ENCODE measurements at regions not wholly inside any gene's neighbourhood (a gene's known extent, or its start where the extent isn't known, plus 50 kb on each side); places are given as distances from the start of the nearest gene placed in this dataset.
"Not testable (repeated sequence)": the region's sequence is repeated elsewhere in the genome, so short reads cannot be mapped to it uniquely, and the experiment has no call there.

GRCh38 chr10:45100429-45100828 lies 99.7 kb downstream of the ZNF22 start:
- Histone ChIP-seq H3K4me3 (no peak overlapping the region), H3K9me3 (no peaks in the 10 kb centered on the region), H3K36me3 (no peaks in the 10 kb centered on the region), H3K27me3 (no peaks in the 10 kb centered on the region), H3K4me1 (no peaks in the 10 kb centered on the region), H3K27ac (no peak overlapping the region)
- TF ChIP-seq CTCF (IDR thresholded peaks at IDR 0.05) = no peak
- no peak for DNase-seq (ENCODE audit: low spot score)

GRCh38 chr10:45104674-45105073 lies 104.0 kb downstream of the ZNF22 start:
- no peaks in the 10 kb centered on the region for H3K27me3 ChIP-seq
- no peak overlapping the region for H3K4me3 ChIP-seq
- no peaks in the 10 kb centered on the region for H3K4me1 ChIP-seq
- H3K36me3 ChIP-seq = no peaks in the 10 kb centered on the region
- no peak overlapping the region for H3K27ac ChIP-seq
- no peak for TF ChIP-seq CTCF (IDR thresholded peaks at IDR 0.05)
- DNase-seq (ENCODE audit: low spot score) = no peak
- H3K9me3 ChIP-seq = no peaks in the 10 kb centered on the region

DNA sequence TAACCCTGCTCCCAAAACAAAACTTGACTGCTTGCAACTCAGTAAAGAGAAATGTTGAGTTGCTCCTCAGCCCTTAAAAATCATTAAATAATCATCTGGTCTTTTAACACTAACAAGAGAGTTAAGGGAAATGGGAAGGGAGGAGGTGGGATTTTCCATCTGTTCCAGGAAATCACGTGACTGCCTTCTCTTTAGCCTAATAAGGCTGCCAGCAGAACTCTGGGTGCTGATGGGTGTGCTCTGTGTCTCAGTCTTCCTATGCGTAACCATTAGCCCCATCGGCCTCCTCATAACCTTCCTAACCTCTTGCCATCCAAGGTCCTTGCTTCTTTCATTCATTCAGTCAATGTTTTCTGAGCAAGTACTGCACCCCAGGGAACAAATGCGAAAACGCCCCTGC lies 104.6 kb downstream of the ZNF22 start:
- not testable (repeated sequence) for H3K27me3 ChIP-seq; DNase-seq (ENCODE audit: low spot score); H3K27ac ChIP-seq; H3K4me3 ChIP-seq; H3K36me3 ChIP-seq; H3K9me3 ChIP-seq; H3K4me1 ChIP-seq

DNA sequence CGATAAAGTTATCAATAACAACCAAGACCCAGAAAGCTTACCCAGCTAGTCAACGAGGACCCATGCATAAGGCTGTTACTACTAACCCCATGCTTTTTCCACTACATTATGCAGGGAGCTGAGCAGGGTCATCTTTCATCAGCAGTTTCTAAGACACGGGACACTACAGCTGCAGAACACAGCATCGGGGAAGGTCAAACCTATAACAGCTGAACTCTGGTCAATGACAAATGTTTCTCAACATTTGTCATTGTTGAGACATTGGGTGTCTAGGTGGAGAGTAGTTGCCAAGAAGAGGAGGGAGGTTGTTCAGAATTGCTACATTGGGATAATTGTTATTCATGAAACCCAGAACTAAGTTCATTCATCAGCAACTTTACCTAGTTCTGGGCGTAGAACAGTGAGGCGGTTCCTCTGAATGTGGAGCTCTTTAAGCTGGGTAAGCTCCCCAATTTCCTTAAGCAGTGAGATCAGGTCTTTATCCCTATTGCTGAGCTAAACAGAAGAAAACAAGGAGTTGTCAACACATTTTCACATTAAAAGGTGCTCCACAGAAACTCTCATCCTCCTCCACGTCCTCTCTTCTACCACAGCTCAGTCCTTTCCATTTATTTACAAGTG lies 105.6 kb downstream of the ZNF22 start:
- no peaks in the 10 kb centered on the region for H3K27me3 ChIP-seq
- no peaks in the 10 kb centered on the region for H3K4me1 ChIP-seq
- no peak for DNase-seq (ENCODE audit: low spot score)
- no peaks in the 10 kb centered on the region for H3K36me3 ChIP-seq
- no peak overlapping the region for H3K27ac ChIP-seq
- no peak overlapping the region for H3K4me3 ChIP-seq
- H3K9me3 ChIP-seq = no peaks in the 10 kb centered on the region
- no peak for TF ChIP-seq CTCF (IDR thresholded peaks at IDR 0.05)

DNA sequence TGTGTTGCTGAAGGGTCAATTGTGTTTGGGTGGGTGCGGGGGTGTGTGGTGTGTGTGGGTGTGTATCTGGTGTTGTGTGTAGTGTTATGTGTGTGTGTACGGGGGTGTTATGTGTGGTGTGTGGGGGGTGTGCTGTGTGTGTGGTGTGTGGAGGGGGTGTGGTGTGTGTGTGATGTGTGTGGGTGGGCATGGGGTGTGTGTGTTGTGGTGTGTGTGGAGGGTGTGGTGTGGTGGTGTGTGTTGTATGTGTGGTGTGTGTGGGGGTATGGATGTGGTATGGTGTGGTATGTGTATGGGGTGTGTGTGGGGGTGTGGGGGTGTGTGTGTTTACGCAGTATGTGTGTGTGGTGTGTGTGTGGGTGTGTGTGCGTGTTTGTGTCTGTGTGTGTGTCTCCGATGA lies 110.8 kb downstream of the ZNF22 start:
- no peak for TF ChIP-seq CTCF (IDR thresholded peaks at IDR 0.05)
- DNase-seq (ENCODE audit: low spot score) = no peak
- Histone ChIP-seq H3K27ac (no peak overlapping the region), H3K4me3 (no peak overlapping the region), H3K36me3 (no peaks in the 10 kb centered on the region), H3K9me3 (no peaks in the 10 kb centered on the region), H3K27me3 (no peaks in the 10 kb centered on the region), H3K4me1 (no peaks in the 10 kb centered on the region)

- H3K27me3 ChIP-seq; DNase-seq (ENCODE audit: low spot score); H3K27ac ChIP-seq; H3K9me3 ChIP-seq; H3K4me1 ChIP-seq; H3K36me3 ChIP-seq; H3K4me3 ChIP-seq: not testable (repeated sequence)
These were observed 117.2 kb downstream of the ZNF22 start for GRCh38 chr10:45117940-45118339.

- no peaks in the 10 kb centered on the region for H3K9me3 ChIP-seq
- no peaks in the 10 kb centered on the region for H3K27me3 ChIP-seq
- no peak for DNase-seq (ENCODE audit: low spot score)
- TF ChIP-seq CTCF (IDR thresholded peaks at IDR 0.05) = no peak
- H3K4me1 ChIP-seq = no peaks in the 10 kb centered on the region
- no peak overlapping the region for H3K27ac ChIP-seq
- H3K4me3 ChIP-seq = no peak overlapping the region
- H3K36me3 ChIP-seq = no peaks in the 10 kb centered on the region
These were observed 118.2 kb downstream of the ZNF22 start for GRCh38 chr10:45118929-45119328.

DNA sequence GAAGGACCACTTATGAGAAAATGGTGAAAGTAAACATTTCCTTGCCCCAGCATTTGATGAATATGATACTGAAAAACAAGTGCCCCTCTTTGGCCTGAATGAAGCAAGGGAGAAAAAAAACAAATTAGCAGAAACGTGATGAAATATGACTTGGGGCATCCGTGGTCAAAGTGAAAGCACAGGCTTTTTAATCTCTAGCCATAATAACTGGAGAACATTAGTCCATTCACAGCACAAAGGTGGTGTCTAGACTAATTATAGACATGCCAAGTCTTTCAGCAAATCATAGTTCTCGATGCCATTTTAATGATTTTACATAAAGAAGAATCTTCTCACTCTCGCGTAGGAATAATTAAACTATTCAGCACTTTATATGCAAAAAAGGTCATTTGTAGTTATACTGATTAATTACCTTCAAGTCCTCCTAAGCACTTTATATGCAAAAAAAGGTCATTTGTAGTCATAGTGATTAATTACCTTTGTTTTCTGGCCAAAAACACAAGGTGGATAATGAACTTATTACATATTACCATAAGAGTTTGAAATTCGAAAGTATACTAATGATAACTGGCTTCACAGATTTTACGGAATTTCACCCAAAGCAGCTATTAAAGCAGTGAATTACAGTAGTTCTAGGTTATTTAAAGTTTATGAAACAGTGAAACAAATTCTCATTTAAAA lies 121.6 kb downstream of the ZNF22 start:
- H3K4me3 ChIP-seq, H3K4me1 ChIP-seq: not testable (repeated sequence)

More for the DNA sequence above, 121.6 kb downstream of the ZNF22 start:
- H3K27me3 ChIP-seq; DNase-seq (ENCODE audit: low spot score); H3K36me3 ChIP-seq; H3K9me3 ChIP-seq; H3K27ac ChIP-seq: not testable (repeated sequence)

Data from right atrium auricular region (tissue), 2 donors.